WTC11 (cell line): ENCODE measurements at regions not wholly inside any gene's neighbourhood (a gene's known extent, or its start where the extent isn't known, plus 50 kb on each side); places are given as distances from the start of the nearest gene placed in this dataset.

Experiments
- ATAC-seq: fragments of 200-7000 bp; cut with Tn5 transposase; 2 replicates; pipeline ENCODE4 v1.10.0; 2021; ENCODE audit warnings: mild to moderate bottlenecking, moderate library complexity
- CTCF ChIA-PET: fragments of 300-600 bp; sonication (Branson Sonifier 250); formaldehyde crosslinking; loops from one replicate; lab custom pipeline; 2021; ENCODE audit warnings: antibody characterized with exemption; lab: Charles Lee
- POLR2A ChIA-PET: fragments of 350-600 bp; sonication (Branson Sonifier 250); formaldehyde crosslinking; loops from one replicate; lab custom pipeline; 2021; ENCODE audit warnings: antibody characterized with exemption; lab: Charles Lee
- DNase-seq: peaks from one replicate; pipeline ENCODE4 v3.0.0; 2021; ENCODE audit warnings: low spot score
- H3K27ac Mint-ChIP-seq: 2 replicates; pipeline ENCODE4 v1.8.0; 2021; ENCODE audit warnings: mixed read lengths
- H3K27me3 Mint-ChIP-seq: 2 replicates; pipeline ENCODE4 v1.8.0; 2021; ENCODE audit warnings: low read depth, mild to moderate bottlenecking, moderate library complexity, mixed read lengths
- H3K36me3 Mint-ChIP-seq: 2 replicates; pipeline ENCODE4 v1.8.0; 2021; ENCODE audit warnings: mixed read lengths
- H3K4me1 Mint-ChIP-seq: 2 replicates; pipeline ENCODE4 v1.8.0; 2022; ENCODE audit warnings: mixed read lengths
- H3K4me3 Mint-ChIP-seq: 2 replicates; pipeline ENCODE4 v1.8.0; 2021; ENCODE audit warnings: mild to moderate bottlenecking, moderate library complexity, mixed read lengths
- H3K9me3 Mint-ChIP-seq: 2 replicates; pipeline ENCODE4 v1.8.0; 2021; ENCODE audit warnings: mixed read lengths
- E2F5 ChIP-seq: sonication (generic); formaldehyde crosslinking; IDR thresholded peaks from 2 replicates; pipeline ENCODE4 v1.8.1; 2022; ENCODE audit warnings: mild to moderate bottlenecking, moderate library complexity, missing genetic modification reagents
- ETV6 ChIP-seq: sonication (generic); formaldehyde crosslinking; IDR thresholded peaks from 2 replicates; pipeline ENCODE4 v1.8.1; 2022; ENCODE audit warnings: mild to moderate bottlenecking, missing genetic modification reagents
- FOXJ3 ChIP-seq: sonication (generic); formaldehyde crosslinking; IDR thresholded peaks from 2 replicates; pipeline ENCODE4 v1.9.0; 2021; ENCODE audit warnings: missing genetic modification reagents, mild to moderate bottlenecking, borderline replicate concordance
- JUN ChIP-seq: sonication (generic); formaldehyde crosslinking; IDR thresholded peaks from 2 replicates; pipeline ENCODE4 v1.8.0; 2023; ENCODE audit warnings: mild to moderate bottlenecking, missing genetic modification reagents
- PREB ChIP-seq: sonication (generic); formaldehyde crosslinking; IDR thresholded peaks from 2 replicates; pipeline ENCODE4 v1.8.1; 2022; ENCODE audit warnings: mild to moderate bottlenecking, missing genetic modification reagents, moderate library complexity, borderline replicate concordance
- RORB ChIP-seq: fragments of 250-450 bp; sonication (Bioruptor Pico); IDR thresholded peaks from 2 replicates; pipeline ENCODE4 v1.9.0; 2021; ENCODE audit warnings: mild to moderate bottlenecking
- STAT6 ChIP-seq: sonication (generic); formaldehyde crosslinking; conservative IDR thresholded peaks from 2 replicates; pipeline ENCODE4 v1.8.1; 2023; ENCODE audit warnings: mild to moderate bottlenecking, low read depth, missing genetic modification reagents, moderate library complexity
- TEAD1 ChIP-seq: sonication (generic); formaldehyde crosslinking; IDR thresholded peaks from 2 replicates; pipeline ENCODE4 v1.8.0; 2022; ENCODE audit warnings: mild to moderate bottlenecking, missing genetic modification reagents
- TP53 ChIP-seq: sonication (generic); formaldehyde crosslinking; IDR thresholded peaks from 2 replicates; pipeline ENCODE4 v1.8.1; 2023; ENCODE audit warnings: mild to moderate bottlenecking, missing genetic modification reagents
- USF1 ChIP-seq: sonication (generic); formaldehyde crosslinking; IDR thresholded peaks from 2 replicates; pipeline ENCODE4 v1.8.0; 2022; ENCODE audit warnings: mild to moderate bottlenecking, missing genetic modification reagents
- ZBTB43 ChIP-seq: sonication (generic); formaldehyde crosslinking; IDR thresholded peaks from 2 replicates; pipeline ENCODE4 v1.8.1; 2023; ENCODE audit warnings: mild to moderate bottlenecking, missing genetic modification reagents
- ZNF121 ChIP-seq: sonication (generic); formaldehyde crosslinking; IDR thresholded peaks from 2 replicates; pipeline ENCODE4 v1.8.0; 2023; ENCODE audit warnings: missing genetic modification reagents
- ZNF423 ChIP-seq: fragments of 250-450 bp; sonication (Bioruptor Pico); IDR thresholded peaks from 2 replicates; pipeline ENCODE4 v2.1.2; 2022; ENCODE audit warnings: mild to moderate bottlenecking, moderate library complexity
- TF ChIP-seq, protein P1 (sequence below): fragments of 250-450 bp; sonication (Bioruptor Pico); IDR thresholded peaks from 2 replicates; pipeline ENCODE4 v1.8.0; 2021; ENCODE audit warnings: mild to moderate bottlenecking
- TF ChIP-seq, protein P2 (sequence below): sonication (generic); formaldehyde crosslinking; IDR thresholded peaks from 2 replicates; pipeline ENCODE4 v1.8.0; 2023; ENCODE audit warnings: mild to moderate bottlenecking, missing genetic modification reagents
- TF ChIP-seq, protein P3 (sequence below): sonication (generic); formaldehyde crosslinking; IDR thresholded peaks from 2 replicates; pipeline ENCODE4 v1.8.0; 2022; ENCODE audit warnings: mild to moderate bottlenecking, missing genetic modification reagents
- TF ChIP-seq, protein P4 (sequence below): sonication (generic); formaldehyde crosslinking; IDR thresholded peaks from 2 replicates; pipeline ENCODE4 v1.8.0; 2022; ENCODE audit warnings: mild to moderate bottlenecking, missing genetic modification reagents

DNA sequence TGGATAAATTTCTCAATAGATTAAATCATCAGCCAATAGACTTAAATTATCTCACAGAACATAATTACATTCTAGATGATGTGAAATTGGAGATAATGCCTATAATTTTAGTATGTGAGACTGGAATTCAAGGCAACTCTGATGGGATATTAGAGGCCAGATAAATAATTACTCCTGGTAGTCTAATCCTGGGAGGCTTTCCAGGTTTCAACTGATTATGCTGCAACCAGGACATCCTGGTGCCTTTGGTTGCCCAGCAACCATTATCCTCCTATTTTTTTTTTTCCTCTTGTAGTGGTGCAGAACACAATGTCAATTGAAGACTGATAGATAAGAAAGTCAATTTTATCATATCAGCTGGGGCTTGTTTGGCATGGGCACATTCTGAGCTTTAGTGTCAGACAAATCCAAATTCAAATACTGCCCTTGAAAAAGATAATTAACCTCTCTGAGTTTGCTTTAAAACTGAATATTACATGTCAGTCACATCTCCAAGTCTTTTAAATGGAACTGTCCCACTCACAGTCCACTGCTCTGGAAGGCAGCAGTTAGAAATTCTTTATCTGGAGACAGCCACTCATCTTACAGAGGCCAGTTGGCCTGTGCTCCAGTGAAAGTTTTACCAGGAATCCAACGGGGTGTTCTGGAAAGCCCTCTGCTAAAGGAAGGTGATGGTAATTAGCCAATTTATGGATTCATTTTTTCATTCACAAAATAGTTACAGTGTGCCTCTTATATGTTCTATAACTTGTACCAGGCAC, 95.3 kb upstream of the GUCY1A1 start (continued):
- TF ChIP-seq, protein P1, sequence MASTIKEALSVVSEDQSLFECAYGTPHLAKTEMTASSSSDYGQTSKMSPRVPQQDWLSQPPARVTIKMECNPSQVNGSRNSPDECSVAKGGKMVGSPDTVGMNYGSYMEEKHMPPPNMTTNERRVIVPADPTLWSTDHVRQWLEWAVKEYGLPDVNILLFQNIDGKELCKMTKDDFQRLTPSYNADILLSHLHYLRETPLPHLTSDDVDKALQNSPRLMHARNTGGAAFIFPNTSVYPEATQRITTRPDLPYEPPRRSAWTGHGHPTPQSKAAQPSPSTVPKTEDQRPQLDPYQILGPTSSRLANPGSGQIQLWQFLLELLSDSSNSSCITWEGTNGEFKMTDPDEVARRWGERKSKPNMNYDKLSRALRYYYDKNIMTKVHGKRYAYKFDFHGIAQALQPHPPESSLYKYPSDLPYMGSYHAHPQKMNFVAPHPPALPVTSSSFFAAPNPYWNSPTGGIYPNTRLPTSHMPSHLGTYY (CRISPR knock-in tag), result no peak
- TF ChIP-seq ETV6 (CRISPR knock-in tag) (no peak), ZBTB43 (CRISPR knock-in tag) (no peak), RORB (CRISPR knock-in tag) (no peak), ZNF121 (CRISPR knock-in tag) (no peak), TP53 (CRISPR knock-in tag) (no peak), ZNF423 (CRISPR knock-in tag) (no peak), TEAD1 (no peak)

GRCh38 chr4:155570661-155571060, 96.0 kb upstream of the GUCY1A1 start:
- POLR2A ChIA-PET, result no interaction called here
- Mint-ChIP-seq H3K27ac (no peak overlapping the region), H3K4me1 (no peaks in the 10 kb centered on the region), H3K4me3 (no peak overlapping the region), H3K9me3 (peaks cover 4% of the 10 kb centered on the region; the same call in 1 of the 2 replicates), H3K27me3 (no peaks in the 10 kb centered on the region)
- ATAC-seq, result no peak
- CTCF ChIA-PET, result no interaction called here
- DNase-seq, result no peak
- TF ChIP-seq STAT6 (CRISPR knock-in tag) (no peak), USF1 (CRISPR knock-in tag) (no peak), ZBTB43 (CRISPR knock-in tag) (no peak), JUN (CRISPR knock-in tag) (no peak), ZNF423 (CRISPR knock-in tag) (no peak), PREB (no peak), E2F5 (CRISPR knock-in tag) (no peak), FOXJ3 (CRISPR knock-in tag) (no peak)
- TF ChIP-seq, protein P2, sequence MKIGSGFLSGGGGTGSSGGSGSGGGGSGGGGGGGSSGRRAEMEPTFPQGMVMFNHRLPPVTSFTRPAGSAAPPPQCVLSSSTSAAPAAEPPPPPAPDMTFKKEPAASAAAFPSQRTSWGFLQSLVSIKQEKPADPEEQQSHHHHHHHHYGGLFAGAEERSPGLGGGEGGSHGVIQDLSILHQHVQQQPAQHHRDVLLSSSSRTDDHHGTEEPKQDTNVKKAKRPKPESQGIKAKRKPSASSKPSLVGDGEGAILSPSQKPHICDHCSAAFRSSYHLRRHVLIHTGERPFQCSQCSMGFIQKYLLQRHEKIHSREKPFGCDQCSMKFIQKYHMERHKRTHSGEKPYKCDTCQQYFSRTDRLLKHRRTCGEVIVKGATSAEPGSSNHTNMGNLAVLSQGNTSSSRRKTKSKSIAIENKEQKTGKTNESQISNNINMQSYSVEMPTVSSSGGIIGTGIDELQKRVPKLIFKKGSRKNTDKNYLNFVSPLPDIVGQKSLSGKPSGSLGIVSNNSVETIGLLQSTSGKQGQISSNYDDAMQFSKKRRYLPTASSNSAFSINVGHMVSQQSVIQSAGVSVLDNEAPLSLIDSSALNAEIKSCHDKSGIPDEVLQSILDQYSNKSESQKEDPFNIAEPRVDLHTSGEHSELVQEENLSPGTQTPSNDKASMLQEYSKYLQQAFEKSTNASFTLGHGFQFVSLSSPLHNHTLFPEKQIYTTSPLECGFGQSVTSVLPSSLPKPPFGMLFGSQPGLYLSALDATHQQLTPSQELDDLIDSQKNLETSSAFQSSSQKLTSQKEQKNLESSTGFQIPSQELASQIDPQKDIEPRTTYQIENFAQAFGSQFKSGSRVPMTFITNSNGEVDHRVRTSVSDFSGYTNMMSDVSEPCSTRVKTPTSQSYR, result no peak
- TF ChIP-seq, protein P3, sequence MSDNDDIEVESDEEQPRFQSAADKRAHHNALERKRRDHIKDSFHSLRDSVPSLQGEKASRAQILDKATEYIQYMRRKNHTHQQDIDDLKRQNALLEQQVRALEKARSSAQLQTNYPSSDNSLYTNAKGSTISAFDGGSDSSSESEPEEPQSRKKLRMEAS (CRISPR knock-in tag), result no peak
- TF ChIP-seq, protein P4, sequence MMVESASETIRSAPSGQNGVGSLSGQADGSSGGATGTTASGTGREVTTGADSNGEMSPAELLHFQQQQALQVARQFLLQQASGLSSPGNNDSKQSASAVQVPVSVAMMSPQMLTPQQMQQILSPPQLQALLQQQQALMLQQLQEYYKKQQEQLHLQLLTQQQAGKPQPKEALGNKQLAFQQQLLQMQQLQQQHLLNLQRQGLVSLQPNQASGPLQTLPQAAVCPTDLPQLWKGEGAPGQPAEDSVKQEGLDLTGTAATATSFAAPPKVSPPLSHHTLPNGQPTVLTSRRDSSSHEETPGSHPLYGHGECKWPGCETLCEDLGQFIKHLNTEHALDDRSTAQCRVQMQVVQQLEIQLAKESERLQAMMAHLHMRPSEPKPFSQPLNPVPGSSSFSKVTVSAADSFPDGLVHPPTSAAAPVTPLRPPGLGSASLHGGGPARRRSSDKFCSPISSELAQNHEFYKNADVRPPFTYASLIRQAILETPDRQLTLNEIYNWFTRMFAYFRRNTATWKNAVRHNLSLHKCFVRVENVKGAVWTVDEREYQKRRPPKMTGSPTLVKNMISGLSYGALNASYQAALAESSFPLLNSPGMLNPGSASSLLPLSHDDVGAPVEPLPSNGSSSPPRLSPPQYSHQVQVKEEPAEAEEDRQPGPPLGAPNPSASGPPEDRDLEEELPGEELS (CRISPR knock-in tag), result no peak
- TF ChIP-seq, all 79 proteins: peak for 0
- no peaks in the 10 kb centered on the region for H3K36me3 Mint-ChIP-seq
